Upper lobe of right lung (tissue), 1 donor: ENCODE measurements at regions not wholly inside any gene's neighbourhood (a gene's known extent, or its start where the extent isn't known, plus 50 kb on each side); places are given as distances from the start of the nearest gene placed in this dataset.

Experiments used
- ATAC-seq: fragments of 200-7000 bp; cut with Tn5 transposase; one replicate; pipeline ENCODE4 v1.9.1; 2020; ENCODE audit warnings: mild to moderate bottlenecking, moderate library complexity
- DNase-seq: peaks from one replicate; pipeline ENCODE4 v3.0.0-alpha.2; 2020
- H3K27ac ChIP-seq: fragments of 200-600 bp; one replicate; pipeline ENCODE4 v1.8.0; 2022
- H3K27me3 ChIP-seq: fragments of 200-600 bp; one replicate; pipeline ENCODE4 v1.8.0; 2022; ENCODE audit warnings: mild to moderate bottlenecking
- H3K36me3 ChIP-seq: fragments of 200-600 bp; one replicate; pipeline ENCODE4 v1.8.0; 2022
- H3K4me1 ChIP-seq: fragments of 200-600 bp; one replicate; pipeline ENCODE4 v1.8.0; 2022
- H3K4me3 ChIP-seq: fragments of 200-600 bp; one replicate; pipeline ENCODE4 v1.8.0; 2022; ENCODE audit warnings: mild to moderate bottlenecking
- H3K9me3 ChIP-seq: fragments of 200-600 bp; one replicate; pipeline ENCODE4 v1.8.0; 2022
- CTCF ChIP-seq: fragments of 200-600 bp; IDR thresholded peaks from one replicate; pipeline ENCODE4 v1.8.0; 2022; ENCODE audit warnings: antibody characterized with exemption
- intact Hi-C: fragments of 100-400 bp; cut with DNase I; formaldehyde crosslinking; loops from one replicate; pipeline ENCODE4 v1.11.0; 2022
- donor health status: DM: no; HTN: yes; CAD: no; lungs with severe emphysema.

DNA sequence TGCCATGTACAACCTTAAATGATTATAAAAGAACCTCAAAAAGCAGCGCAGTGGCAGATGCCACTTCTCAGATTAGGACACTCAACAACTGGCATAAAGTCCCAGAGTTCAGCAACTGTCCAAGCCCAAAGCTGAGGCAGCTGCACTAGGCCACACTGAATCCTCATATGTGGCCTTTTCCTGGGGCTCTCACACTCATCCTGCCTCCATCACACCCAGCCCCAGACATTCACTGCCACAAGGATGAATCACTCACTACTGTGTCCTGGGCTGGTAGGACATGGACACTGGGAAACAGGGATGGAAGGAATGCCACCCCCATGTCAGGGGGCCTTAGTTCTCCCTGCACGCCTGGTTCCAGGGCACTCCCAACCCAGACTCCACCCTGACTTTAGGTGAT lies 547.7 kb downstream of the TNS3 start:
- Histone ChIP-seq H3K27me3 (no peaks in the 10 kb centered on the region), H3K9me3 (no peaks in the 10 kb centered on the region), H3K27ac (no peak overlapping the region), H3K36me3 (no peaks in the 10 kb centered on the region), H3K4me3 (no peak overlapping the region), H3K4me1 (peaks cover 7% of the 10 kb centered on the region)
- intact Hi-C loops = no loop called here
- no peak for ATAC-seq
- TF ChIP-seq CTCF = no peak
- no peak for DNase-seq

DNA sequence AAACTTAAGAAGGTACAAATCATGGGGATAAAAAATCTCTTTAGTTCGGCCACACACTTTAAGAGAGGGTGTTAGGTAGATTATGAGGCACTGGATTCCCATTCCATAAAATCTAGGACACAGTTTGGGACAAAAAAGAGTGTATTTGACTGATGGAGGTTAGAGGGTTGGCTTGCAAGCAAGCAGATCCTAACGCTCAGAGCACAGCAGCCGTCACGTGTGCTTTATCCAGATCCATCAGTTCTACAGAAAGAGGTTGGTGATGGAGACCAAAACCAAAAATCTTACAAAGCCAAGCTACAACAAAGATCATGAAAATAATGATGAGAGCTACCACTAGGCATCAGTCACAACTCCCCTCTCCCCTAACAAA lies 549.4 kb downstream of the TNS3 start:
- no peak for TF ChIP-seq CTCF
- no peak for ATAC-seq
- no peak overlapping the region for H3K27ac ChIP-seq

GRCh38 chr7:47031786-47032535 lies 550.0 kb downstream of the TNS3 start:
- intact Hi-C loops = no loop called here
- DNase-seq = no peak
- TF ChIP-seq CTCF = no peak
- H3K36me3 ChIP-seq = no peaks in the 10 kb centered on the region
- H3K27ac ChIP-seq = no peak overlapping the region
- H3K4me1 ChIP-seq = no peaks in the 10 kb centered on the region
- no peaks in the 10 kb centered on the region for H3K27me3 ChIP-seq
- H3K9me3 ChIP-seq = no peaks in the 10 kb centered on the region
- no peak overlapping the region for H3K4me3 ChIP-seq
- ATAC-seq = no peak

More for the DNA sequence above, 549.4 kb downstream of the TNS3 start:
- Histone ChIP-seq H3K9me3 (no peaks in the 10 kb centered on the region), H3K4me3 (no peak overlapping the region), H3K36me3 (no peaks in the 10 kb centered on the region), H3K27me3 (no peaks in the 10 kb centered on the region), H3K4me1 (no peaks in the 10 kb centered on the region)
- intact Hi-C loops = no loop called here
- no peak for DNase-seq

DNA sequence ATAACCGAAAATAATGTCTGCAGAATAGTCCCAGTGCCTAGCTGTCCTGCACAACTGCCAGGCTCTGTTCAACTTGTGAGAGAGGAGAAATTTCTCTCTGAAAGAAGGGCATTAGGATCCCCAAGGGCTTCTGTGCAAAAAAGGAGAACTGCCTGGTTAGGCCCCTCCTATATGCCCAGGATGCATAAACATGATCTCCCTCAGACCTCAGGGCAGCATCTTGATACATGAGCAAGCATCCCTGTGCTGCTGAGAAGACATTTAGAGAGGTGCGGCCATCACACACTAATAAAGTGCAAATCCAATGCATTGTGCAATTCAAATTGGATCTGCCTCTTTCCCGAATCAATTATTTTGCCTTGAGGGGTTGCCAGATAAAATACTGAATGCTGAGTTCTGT lies 553.6 kb downstream of the TNS3 start:
- H3K36me3 ChIP-seq = no peaks in the 10 kb centered on the region
- ATAC-seq (no peak), DNase-seq (no peak)
- H3K27me3 ChIP-seq = no peaks in the 10 kb centered on the region
- H3K4me1 ChIP-seq = no peaks in the 10 kb centered on the region
- H3K4me3 ChIP-seq = no peak overlapping the region
- H3K9me3 ChIP-seq = no peaks in the 10 kb centered on the region
- no peak overlapping the region for H3K27ac ChIP-seq
- intact Hi-C loops = no loop called here
- TF ChIP-seq CTCF = no peak

- H3K36me3 ChIP-seq = no peaks in the 10 kb centered on the region
- no peak overlapping the region for H3K4me3 ChIP-seq
- DNase-seq (no peak), ATAC-seq (no peak)
- intact Hi-C loops = no loop called here
- H3K4me1 ChIP-seq = no peaks in the 10 kb centered on the region
- H3K9me3 ChIP-seq = no peaks in the 10 kb centered on the region
- no peak overlapping the region for H3K27ac ChIP-seq
- TF ChIP-seq CTCF = no peak
- no peaks in the 10 kb centered on the region for H3K27me3 ChIP-seq
These were observed 554.1 kb downstream of the TNS3 start for GRCh38 chr7:47027695-47028240.
